GM23338 (cell line): ENCODE measurements at regions not wholly inside any gene's neighbourhood (a gene's known extent, or its start where the extent isn't known, plus 50 kb on each side); places are given as distances from the start of the nearest gene placed in this dataset.

Experiments used
- ATAC-seq: fragments of 200-7000 bp; cut with Tn5 transposase; 3 replicates; pipeline ENCODE4 v1.9.1; 2020
- DNase-seq: peaks from one replicate; pipeline ENCODE4 v3.0.0-alpha.2; 2015; ENCODE audit warnings: low spot score
- H2AFZ ChIP-seq: fragments of 200-600 bp; sonication (generic); 2 replicates; pipeline ENCODE4 v1.8.0; 2016; ENCODE audit warnings: antibody characterized with exemption, mild to moderate bottlenecking, moderate library complexity
- H3F3A ChIP-seq: fragments of 200-600 bp; sonication (generic); replicated peaks from 2 replicates; pipeline ENCODE4 v1.8.0; 2017; ENCODE audit warnings: antibody characterized with exemption, mixed run types, low read depth
- H3K27ac ChIP-seq: fragments of 200-600 bp; sonication (generic); 2 replicates; pipeline ENCODE4 v1.6.1; 2016; ENCODE audit warnings: low read depth
- H3K27me3 ChIP-seq: fragments of 200-600 bp; sonication (generic); 2 replicates; pipeline ENCODE4 v1.8.0; 2016; ENCODE audit warnings: mild to moderate bottlenecking, mixed run types, moderate library complexity; ENCODE audit not compliant: insufficient read depth
- H3K36me3 ChIP-seq: fragments of 200-600 bp; sonication (generic); 2 replicates; pipeline ENCODE4 v1.8.0; 2016; ENCODE audit warnings: mild to moderate bottlenecking; ENCODE audit not compliant: insufficient read depth
- H3K4me1 ChIP-seq: fragments of 200-600 bp; sonication (generic); 2 replicates; pipeline ENCODE4 v1.8.0; 2016; ENCODE audit warnings: mild to moderate bottlenecking, moderate library complexity; ENCODE audit not compliant: insufficient read depth
- H3K4me2 ChIP-seq: fragments of 200-600 bp; sonication (generic); 2 replicates; pipeline ENCODE4 v1.7.1; 2017; ENCODE audit warnings: mixed run types
- H3K4me3 ChIP-seq: fragments of 200-600 bp; sonication (generic); 2 replicates; pipeline ENCODE4 v1.6.1; 2016; ENCODE audit warnings: mixed run types
- H3K79me2 ChIP-seq: fragments of 200-600 bp; sonication (generic); replicated peaks from 2 replicates; pipeline ENCODE4 v1.8.0; 2017; ENCODE audit warnings: mild to moderate bottlenecking; ENCODE audit not compliant: insufficient read depth
- H3K9me2 ChIP-seq: fragments of 200-600 bp; sonication (generic); 2 replicates; pipeline ENCODE4 v1.8.0; 2017; ENCODE audit not compliant: insufficient read depth
- H4K20me1 ChIP-seq: fragments of 200-600 bp; sonication (generic); replicated peaks from 2 replicates; pipeline ENCODE4 v1.8.0; 2017; ENCODE audit warnings: mild to moderate bottlenecking; ENCODE audit not compliant: insufficient read depth
- H3K27ac Mint-ChIP-seq: 2 replicates; pipeline ENCODE4 v1.8.0; 2020; ENCODE audit warnings: inconsistent platforms, mild to moderate bottlenecking, moderate library complexity, mixed read lengths
- H3K27me3 Mint-ChIP-seq: 3 replicates; pipeline ENCODE4 v1.8.0; 2022; ENCODE audit warnings: low read depth, mild to moderate bottlenecking, moderate library complexity, mixed read lengths, inconsistent platforms; ENCODE audit not compliant: insufficient read depth, poor library complexity
- H3K36me3 Mint-ChIP-seq: 3 replicates; pipeline ENCODE4 v1.8.0; 2021; ENCODE audit warnings: low read depth, mild to moderate bottlenecking, inconsistent platforms, moderate library complexity, mixed read lengths
- H3K4me1 Mint-ChIP-seq: 3 replicates; pipeline ENCODE4 v1.8.0; 2020; ENCODE audit warnings: mild to moderate bottlenecking, inconsistent platforms, mixed read lengths
- H3K4me3 Mint-ChIP-seq: 3 replicates; pipeline ENCODE4 v1.8.0; 2021; ENCODE audit warnings: moderate library complexity, mild to moderate bottlenecking, inconsistent platforms, mixed read lengths
- H3K9me3 Mint-ChIP-seq: 3 replicates; pipeline ENCODE4 v1.8.0; 2020; ENCODE audit warnings: moderate library complexity, mild to moderate bottlenecking, inconsistent platforms, mixed read lengths
- CREB1 ChIP-seq: fragments of 250-450 bp; sonication (Bioruptor Pico); IDR thresholded peaks from 2 replicates; pipeline ENCODE4 v1.5.0; 2020; ENCODE audit warnings: low read depth, mild to moderate bottlenecking, moderate library complexity
- EZH2 ChIP-seq: fragments of 200-600 bp; sonication (generic); IDR thresholded peaks from one replicate; pipeline ENCODE4 v1.8.0; 2017; ENCODE audit warnings: antibody characterized with exemption, mild to moderate bottlenecking, low read depth; ENCODE audit not compliant: unreplicated experiment
- EZH2phosphoT487 ChIP-seq: fragments of 200-600 bp; sonication (generic); IDR thresholded peaks from one replicate; pipeline ENCODE4 v1.8.1; 2018; ENCODE audit warnings: antibody characterized with exemption; ENCODE audit not compliant: unreplicated experiment
- JUNB ChIP-seq: IDR thresholded peaks from one replicate; pipeline ENCODE4 v1.6.1; 2016; ENCODE audit warnings: antibody characterized with exemption; ENCODE audit not compliant: unreplicated experiment
- NANOG ChIP-seq: IDR thresholded peaks from 2 replicates; pipeline ENCODE4 v1.6.1; 2016; ENCODE audit warnings: antibody characterized with exemption, borderline replicate concordance
- POLR2AphosphoS5 ChIP-seq: IDR thresholded peaks from 2 replicates; pipeline ENCODE4 v1.6.1; 2016; ENCODE audit warnings: antibody characterized with exemption, low read depth
- STAT1 ChIP-seq: IDR thresholded peaks from one replicate; pipeline ENCODE4 v1.6.1; 2016; ENCODE audit warnings: antibody characterized with exemption; ENCODE audit not compliant: unreplicated experiment
- ZNF114 ChIP-seq: fragments of 250-450 bp; sonication (Bioruptor Pico); IDR thresholded peaks from 2 replicates; pipeline ENCODE4 v1.5.0; 2020; ENCODE audit warnings: mild to moderate bottlenecking, moderate library complexity
- ZNF331 ChIP-seq: fragments of 250-450 bp; sonication (Bioruptor Pico); IDR thresholded peaks from 2 replicates; pipeline ENCODE4 v1.5.0; 2020; ENCODE audit warnings: low read depth, mild to moderate bottlenecking, moderate library complexity
- TF ChIP-seq, protein P1 (sequence below): IDR thresholded peaks from one replicate; pipeline ENCODE4 v1.6.1; 2018; ENCODE audit warnings: antibody characterized with exemption; ENCODE audit not compliant: unreplicated experiment
- TF ChIP-seq, protein P2 (sequence below): fragments of 250-450 bp; sonication (Bioruptor Pico); IDR thresholded peaks from 2 replicates; pipeline ENCODE4 v1.5.0; 2020; ENCODE audit warnings: mild to moderate bottlenecking, moderate library complexity
- TF ChIP-seq, protein P3 (sequence below): IDR thresholded peaks from 2 replicates; pipeline ENCODE4 v1.6.1; 2016; ENCODE audit warnings: antibody characterized with exemption
- TF ChIP-seq, protein P4 (sequence below), 2 experiments: fragments of 200-600 bp in 1 of 2; sonication (generic) in 1 of 2; conservative IDR thresholded peaks; 2 replicates each; pipeline versions ENCODE4 v1.5.1 to v1.6.1; 2016 to 2017; ENCODE audit warnings: antibody characterized with exemption in 2 of 2, low read depth in 2 of 2, mild to moderate bottlenecking in 2 of 2, moderate library complexity in 1 of 2

DNA sequence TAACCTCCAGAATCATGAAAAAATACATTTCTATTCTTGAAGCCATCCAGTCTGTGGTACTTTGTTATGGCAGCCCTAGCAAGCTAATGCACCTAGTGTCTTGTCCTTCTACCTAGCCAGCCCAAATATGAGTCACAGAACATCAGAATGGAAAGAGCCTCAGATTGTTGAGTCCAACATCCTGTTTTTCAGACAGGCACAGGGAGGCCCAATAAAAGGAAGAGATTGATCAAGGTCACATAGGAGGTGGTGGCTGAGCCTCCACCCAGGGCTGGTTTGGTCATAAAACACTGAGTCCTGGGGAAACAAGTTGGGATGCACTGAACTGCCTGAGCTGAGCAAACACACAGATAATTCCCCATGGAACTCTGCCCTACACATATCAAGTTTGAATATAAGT, 195.5 kb downstream of the TTC32 start:
- no peaks in the 10 kb centered on the region for H3F3A ChIP-seq
- H3K36me3 ChIP-seq = no peaks in the 10 kb centered on the region
- no peak overlapping the region for H3K27ac Mint-ChIP-seq
- no peak overlapping the region for H2AFZ ChIP-seq
- TF ChIP-seq, protein P1, sequence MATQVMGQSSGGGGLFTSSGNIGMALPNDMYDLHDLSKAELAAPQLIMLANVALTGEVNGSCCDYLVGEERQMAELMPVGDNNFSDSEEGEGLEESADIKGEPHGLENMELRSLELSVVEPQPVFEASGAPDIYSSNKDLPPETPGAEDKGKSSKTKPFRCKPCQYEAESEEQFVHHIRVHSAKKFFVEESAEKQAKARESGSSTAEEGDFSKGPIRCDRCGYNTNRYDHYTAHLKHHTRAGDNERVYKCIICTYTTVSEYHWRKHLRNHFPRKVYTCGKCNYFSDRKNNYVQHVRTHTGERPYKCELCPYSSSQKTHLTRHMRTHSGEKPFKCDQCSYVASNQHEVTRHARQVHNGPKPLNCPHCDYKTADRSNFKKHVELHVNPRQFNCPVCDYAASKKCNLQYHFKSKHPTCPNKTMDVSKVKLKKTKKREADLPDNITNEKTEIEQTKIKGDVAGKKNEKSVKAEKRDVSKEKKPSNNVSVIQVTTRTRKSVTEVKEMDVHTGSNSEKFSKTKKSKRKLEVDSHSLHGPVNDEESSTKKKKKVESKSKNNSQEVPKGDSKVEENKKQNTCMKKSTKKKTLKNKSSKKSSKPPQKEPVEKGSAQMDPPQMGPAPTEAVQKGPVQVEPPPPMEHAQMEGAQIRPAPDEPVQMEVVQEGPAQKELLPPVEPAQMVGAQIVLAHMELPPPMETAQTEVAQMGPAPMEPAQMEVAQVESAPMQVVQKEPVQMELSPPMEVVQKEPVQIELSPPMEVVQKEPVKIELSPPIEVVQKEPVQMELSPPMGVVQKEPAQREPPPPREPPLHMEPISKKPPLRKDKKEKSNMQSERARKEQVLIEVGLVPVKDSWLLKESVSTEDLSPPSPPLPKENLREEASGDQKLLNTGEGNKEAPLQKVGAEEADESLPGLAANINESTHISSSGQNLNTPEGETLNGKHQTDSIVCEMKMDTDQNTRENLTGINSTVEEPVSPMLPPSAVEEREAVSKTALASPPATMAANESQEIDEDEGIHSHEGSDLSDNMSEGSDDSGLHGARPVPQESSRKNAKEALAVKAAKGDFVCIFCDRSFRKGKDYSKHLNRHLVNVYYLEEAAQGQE = no peak
- TF ChIP-seq CREB1 (CRISPR knock-in tag) (no peak), JUNB (no peak), ZNF114 (CRISPR knock-in tag) (no peak), EZH2 (no peak), ZNF331 (CRISPR knock-in tag) (no peak), NANOG (no peak), STAT1 (no peak), EZH2phosphoT487 (no peak), POLR2AphosphoS5 (no peak)
- TF ChIP-seq, protein P2, sequence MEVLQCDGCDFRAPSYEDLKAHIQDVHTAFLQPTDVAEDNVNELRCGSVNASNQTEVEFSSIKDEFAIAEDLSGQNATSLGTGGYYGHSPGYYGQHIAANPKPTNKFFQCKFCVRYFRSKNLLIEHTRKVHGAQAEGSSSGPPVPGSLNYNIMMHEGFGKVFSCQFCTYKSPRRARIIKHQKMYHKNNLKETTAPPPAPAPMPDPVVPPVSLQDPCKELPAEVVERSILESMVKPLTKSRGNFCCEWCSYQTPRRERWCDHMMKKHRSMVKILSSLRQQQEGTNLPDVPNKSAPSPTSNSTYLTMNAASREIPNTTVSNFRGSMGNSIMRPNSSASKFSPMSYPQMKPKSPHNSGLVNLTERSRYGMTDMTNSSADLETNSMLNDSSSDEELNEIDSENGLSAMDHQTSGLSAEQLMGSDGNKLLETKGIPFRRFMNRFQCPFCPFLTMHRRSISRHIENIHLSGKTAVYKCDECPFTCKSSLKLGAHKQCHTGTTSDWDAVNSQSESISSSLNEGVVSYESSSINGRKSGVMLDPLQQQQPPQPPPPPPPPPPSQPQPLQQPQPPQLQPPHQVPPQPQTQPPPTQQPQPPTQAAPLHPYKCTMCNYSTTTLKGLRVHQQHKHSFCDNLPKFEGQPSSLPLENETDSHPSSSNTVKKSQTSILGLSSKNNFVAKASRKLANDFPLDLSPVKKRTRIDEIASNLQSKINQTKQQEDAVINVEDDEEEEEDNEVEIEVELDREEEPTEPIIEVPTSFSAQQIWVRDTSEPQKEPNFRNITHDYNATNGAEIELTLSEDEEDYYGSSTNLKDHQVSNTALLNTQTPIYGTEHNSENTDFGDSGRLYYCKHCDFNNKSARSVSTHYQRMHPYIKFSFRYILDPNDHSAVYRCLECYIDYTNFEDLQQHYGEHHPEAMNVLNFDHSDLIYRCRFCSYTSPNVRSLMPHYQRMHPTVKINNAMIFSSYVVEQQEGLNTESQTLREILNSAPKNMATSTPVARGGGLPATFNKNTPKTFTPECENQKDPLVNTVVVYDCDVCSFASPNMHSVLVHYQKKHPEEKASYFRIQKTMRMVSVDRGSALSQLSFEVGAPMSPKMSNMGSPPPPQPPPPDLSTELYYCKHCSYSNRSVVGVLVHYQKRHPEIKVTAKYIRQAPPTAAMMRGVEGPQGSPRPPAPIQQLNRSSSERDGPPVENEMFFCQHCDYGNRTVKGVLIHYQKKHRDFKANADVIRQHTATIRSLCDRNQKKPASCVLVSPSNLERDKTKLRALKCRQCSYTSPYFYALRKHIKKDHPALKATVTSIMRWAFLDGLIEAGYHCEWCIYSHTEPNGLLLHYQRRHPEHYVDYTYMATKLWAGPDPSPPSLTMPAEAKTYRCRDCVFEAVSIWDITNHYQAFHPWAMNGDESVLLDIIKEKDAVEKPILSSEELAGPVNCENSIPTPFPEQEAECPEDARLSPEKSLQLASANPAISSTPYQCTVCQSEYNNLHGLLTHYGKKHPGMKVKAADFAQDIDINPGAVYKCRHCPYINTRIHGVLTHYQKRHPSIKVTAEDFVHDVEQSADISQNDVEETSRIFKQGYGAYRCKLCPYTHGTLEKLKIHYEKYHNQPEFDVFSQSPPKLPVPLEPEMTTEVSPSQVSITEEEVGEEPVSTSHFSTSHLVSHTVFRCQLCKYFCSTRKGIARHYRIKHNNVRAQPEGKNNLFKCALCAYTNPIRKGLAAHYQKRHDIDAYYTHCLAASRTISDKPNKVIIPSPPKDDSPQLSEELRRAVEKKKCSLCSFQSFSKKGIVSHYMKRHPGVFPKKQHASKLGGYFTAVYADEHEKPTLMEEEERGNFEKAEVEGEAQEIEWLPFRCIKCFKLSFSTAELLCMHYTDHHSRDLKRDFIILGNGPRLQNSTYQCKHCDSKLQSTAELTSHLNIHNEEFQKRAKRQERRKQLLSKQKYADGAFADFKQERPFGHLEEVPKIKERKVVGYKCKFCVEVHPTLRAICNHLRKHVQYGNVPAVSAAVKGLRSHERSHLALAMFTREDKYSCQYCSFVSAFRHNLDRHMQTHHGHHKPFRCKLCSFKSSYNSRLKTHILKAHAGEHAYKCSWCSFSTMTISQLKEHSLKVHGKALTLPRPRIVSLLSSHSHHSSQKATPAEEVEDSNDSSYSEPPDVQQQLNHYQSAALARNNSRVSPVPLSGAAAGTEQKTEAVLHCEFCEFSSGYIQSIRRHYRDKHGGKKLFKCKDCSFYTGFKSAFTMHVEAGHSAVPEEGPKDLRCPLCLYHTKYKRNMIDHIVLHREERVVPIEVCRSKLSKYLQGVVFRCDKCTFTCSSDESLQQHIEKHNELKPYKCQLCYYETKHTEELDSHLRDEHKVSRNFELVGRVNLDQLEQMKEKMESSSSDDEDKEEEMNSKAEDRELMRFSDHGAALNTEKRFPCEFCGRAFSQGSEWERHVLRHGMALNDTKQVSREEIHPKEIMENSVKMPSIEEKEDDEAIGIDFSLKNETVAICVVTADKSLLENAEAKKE (CRISPR knock-in tag) = no peak
- TF ChIP-seq, protein P3, sequence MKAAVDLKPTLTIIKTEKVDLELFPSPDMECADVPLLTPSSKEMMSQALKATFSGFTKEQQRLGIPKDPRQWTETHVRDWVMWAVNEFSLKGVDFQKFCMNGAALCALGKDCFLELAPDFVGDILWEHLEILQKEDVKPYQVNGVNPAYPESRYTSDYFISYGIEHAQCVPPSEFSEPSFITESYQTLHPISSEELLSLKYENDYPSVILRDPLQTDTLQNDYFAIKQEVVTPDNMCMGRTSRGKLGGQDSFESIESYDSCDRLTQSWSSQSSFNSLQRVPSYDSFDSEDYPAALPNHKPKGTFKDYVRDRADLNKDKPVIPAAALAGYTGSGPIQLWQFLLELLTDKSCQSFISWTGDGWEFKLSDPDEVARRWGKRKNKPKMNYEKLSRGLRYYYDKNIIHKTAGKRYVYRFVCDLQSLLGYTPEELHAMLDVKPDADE = no peak
- TF ChIP-seq, protein P4, sequence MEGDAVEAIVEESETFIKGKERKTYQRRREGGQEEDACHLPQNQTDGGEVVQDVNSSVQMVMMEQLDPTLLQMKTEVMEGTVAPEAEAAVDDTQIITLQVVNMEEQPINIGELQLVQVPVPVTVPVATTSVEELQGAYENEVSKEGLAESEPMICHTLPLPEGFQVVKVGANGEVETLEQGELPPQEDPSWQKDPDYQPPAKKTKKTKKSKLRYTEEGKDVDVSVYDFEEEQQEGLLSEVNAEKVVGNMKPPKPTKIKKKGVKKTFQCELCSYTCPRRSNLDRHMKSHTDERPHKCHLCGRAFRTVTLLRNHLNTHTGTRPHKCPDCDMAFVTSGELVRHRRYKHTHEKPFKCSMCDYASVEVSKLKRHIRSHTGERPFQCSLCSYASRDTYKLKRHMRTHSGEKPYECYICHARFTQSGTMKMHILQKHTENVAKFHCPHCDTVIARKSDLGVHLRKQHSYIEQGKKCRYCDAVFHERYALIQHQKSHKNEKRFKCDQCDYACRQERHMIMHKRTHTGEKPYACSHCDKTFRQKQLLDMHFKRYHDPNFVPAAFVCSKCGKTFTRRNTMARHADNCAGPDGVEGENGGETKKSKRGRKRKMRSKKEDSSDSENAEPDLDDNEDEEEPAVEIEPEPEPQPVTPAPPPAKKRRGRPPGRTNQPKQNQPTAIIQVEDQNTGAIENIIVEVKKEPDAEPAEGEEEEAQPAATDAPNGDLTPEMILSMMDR (conservative IDR thresholded peaks at IDR 0.05; ENCODE audit: low read depth in 2 of 2) = no peak
- H3K36me3 Mint-ChIP-seq = no peaks in the 10 kb centered on the region
- no peak overlapping the region for H3K4me2 ChIP-seq
- H3K4me1 ChIP-seq = no peaks in the 10 kb centered on the region
- no peaks in the 10 kb centered on the region for H4K20me1 ChIP-seq
- ATAC-seq = no peak
- peaks cover under 1% of the 10 kb centered on the region; the same call in 1 of the 3 replicates for H3K4me1 Mint-ChIP-seq
- H3K4me3 ChIP-seq = no peak overlapping the region
- no peak for DNase-seq
- H3K9me3 Mint-ChIP-seq = peaks cover 4% of the 10 kb centered on the region; the same call in 2 of the 3 replicates
- no peaks in the 10 kb centered on the region for H3K79me2 ChIP-seq
- H3K27me3 Mint-ChIP-seq = peaks cover 2% of the 10 kb centered on the region
- H3K27ac ChIP-seq = no peak overlapping the region
- H3K4me3 Mint-ChIP-seq = no peak overlapping the region
- 0 out of 2 replicates have a peak, but pooled peaks cover 3% of the 10 kb centered on the region for H3K9me2 ChIP-seq
- no peaks in the 10 kb centered on the region for H3K27me3 ChIP-seq
